ENCODE measurements at regions not wholly inside any gene's neighbourhood (a gene's known extent, or its start where the extent isn't known, plus 50 kb on each side); places are given as distances from the start of the nearest gene placed in this dataset.

GRCh38 chr9:129321286-129322021, 143.4 kb upstream of the IER5L start:
- H3K27ac ChIP-seq = peak overlapping the region; percentile 32 to 75 (median 60)
- no peak for TF ChIP-seq CTCF (IDR thresholded peaks at IDR 0.05)
- TF ChIP-seq POLR2A (IDR thresholded peaks at IDR 0.05) = no peak
- peaks cover 27% of the 10 kb centered on the region for H3K4me1 ChIP-seq
- H3K36me3 ChIP-seq (replicated peaks in 1 of 2; ENCODE audit: insufficient read depth in 1 of 2, low read depth in 2 of 2) = no peaks in the 10 kb centered on the region
- no peaks in the 10 kb centered on the region for H3K9me3 ChIP-seq
- no peaks in the 10 kb centered on the region for H3K27me3 ChIP-seq
- WGBS, 2 donors = 86 to 88% methylated on average over 14 to 20 of the region's 20 CpGs
- ATAC-seq (no peak), DNase-seq (peak in 1 of 4 donors; percentile 11)
- intact Hi-C loops (cut with DNase I) = no loop called here
- H3K4me3 ChIP-seq = no peak overlapping the region

- ATAC-seq (peak; percentile 87), DNase-seq (peak; percentile 41 to 80 (median 69))
- H3K36me3 ChIP-seq (replicated peaks in 1 of 2; ENCODE audit: insufficient read depth in 1 of 2, low read depth in 2 of 2) = no peaks in the 10 kb centered on the region
- TF ChIP-seq CTCF (IDR thresholded peaks at IDR 0.05) = peak in 4 of 7 experiments; percentile 32 to 55 (median 44)
- TF ChIP-seq POLR2A (IDR thresholded peaks at IDR 0.05) = peak; percentile 21 to 61 (median 45)
- no peaks in the 10 kb centered on the region for H3K27me3 ChIP-seq
- 11 to 21% methylated on average over 19 to 46 of the region's 46 CpGs for WGBS, 2 donors
- H3K4me3 ChIP-seq = no peak overlapping the region
- no peaks in the 10 kb centered on the region for H3K9me3 ChIP-seq
- peak overlapping the region; percentile 45 to 75 (median 60) for H3K27ac ChIP-seq
- intact Hi-C loops (cut with DNase I) = no loop called here
- peaks cover 27% of the 10 kb centered on the region for H3K4me1 ChIP-seq
Observed at GRCh38 chr9:129320575-129321285, 142.7 kb upstream of the IER5L start.

- intact Hi-C loops (cut with DNase I) = no loop called here
- peak in 1 of 4 donors; percentile 12 for DNase-seq
Observed at GRCh38 chr9:129319938-129320481, 141.9 kb upstream of the IER5L start.

More at GRCh38 chr9:129319938-129320481, 141.9 kb upstream of the IER5L start:
- no peak overlapping the region for H3K4me3 ChIP-seq
- peak overlapping the region in 3 of 4 donors; percentile 48 to 75 (median 71) for H3K27ac ChIP-seq
- H3K4me1 ChIP-seq = peaks cover 27% of the 10 kb centered on the region
- 33 to 51% methylated on average over 11 to 12 of the region's 14 CpGs for WGBS, 2 donors
- no peaks in the 10 kb centered on the region for H3K36me3 ChIP-seq (replicated peaks in 1 of 2; ENCODE audit: insufficient read depth in 1 of 2, low read depth in 2 of 2)
- H3K27me3 ChIP-seq = no peaks in the 10 kb centered on the region
- peak; percentile 5 for ATAC-seq
- H3K9me3 ChIP-seq = no peaks in the 10 kb centered on the region
- no peak for TF ChIP-seq CTCF (IDR thresholded peaks at IDR 0.05)
- TF ChIP-seq POLR2A (IDR thresholded peaks at IDR 0.05) = no peak

All from body of pancreas (tissue), 4 donors.